Progenitor cell of endocrine pancreas (in vitro differentiated cells): ENCODE measurements at regions not wholly inside any gene's neighbourhood (a gene's known extent, or its start where the extent isn't known, plus 50 kb on each side); places are given as distances from the start of the nearest gene placed in this dataset.

Experiments used
- DNase-seq: peaks from one replicate; pipeline ENCODE4 v3.0.0; 2021; ENCODE audit warnings: low spot score; ENCODE audit not compliant: unreplicated experiment
- H3K27ac Mint-ChIP-seq: 2 replicates; pipeline ENCODE4 v1.8.0; 2021; ENCODE audit warnings: mild to moderate bottlenecking, moderate library complexity, mixed read lengths
- H3K27me3 Mint-ChIP-seq: 2 replicates; pipeline ENCODE4 v1.8.0; 2021; ENCODE audit warnings: mixed read lengths
- H3K36me3 Mint-ChIP-seq: 2 replicates; pipeline ENCODE4 v1.8.0; 2022; ENCODE audit warnings: mixed read lengths; ENCODE audit not compliant: insufficient read depth
- H3K4me1 Mint-ChIP-seq: 2 replicates; pipeline ENCODE4 v1.8.0; 2021; ENCODE audit warnings: low read depth, mixed read lengths
- H3K4me3 Mint-ChIP-seq: 2 replicates; pipeline ENCODE4 v1.8.0; 2021; ENCODE audit warnings: low read depth, mild to moderate bottlenecking, moderate library complexity, mixed read lengths
- H3K9me3 Mint-ChIP-seq: 2 replicates; pipeline ENCODE4 v1.8.0; 2021; ENCODE audit warnings: low read depth, mixed read lengths
- TF ChIP-seq, protein P1 (sequence below): fragments of 200-600 bp; sonication (generic); IDR thresholded peaks from one replicate; pipeline ENCODE4 v1.5.0; 2021; ENCODE audit warnings: antibody characterized with exemption, mild to moderate bottlenecking; ENCODE audit not compliant: unreplicated experiment

DNA sequence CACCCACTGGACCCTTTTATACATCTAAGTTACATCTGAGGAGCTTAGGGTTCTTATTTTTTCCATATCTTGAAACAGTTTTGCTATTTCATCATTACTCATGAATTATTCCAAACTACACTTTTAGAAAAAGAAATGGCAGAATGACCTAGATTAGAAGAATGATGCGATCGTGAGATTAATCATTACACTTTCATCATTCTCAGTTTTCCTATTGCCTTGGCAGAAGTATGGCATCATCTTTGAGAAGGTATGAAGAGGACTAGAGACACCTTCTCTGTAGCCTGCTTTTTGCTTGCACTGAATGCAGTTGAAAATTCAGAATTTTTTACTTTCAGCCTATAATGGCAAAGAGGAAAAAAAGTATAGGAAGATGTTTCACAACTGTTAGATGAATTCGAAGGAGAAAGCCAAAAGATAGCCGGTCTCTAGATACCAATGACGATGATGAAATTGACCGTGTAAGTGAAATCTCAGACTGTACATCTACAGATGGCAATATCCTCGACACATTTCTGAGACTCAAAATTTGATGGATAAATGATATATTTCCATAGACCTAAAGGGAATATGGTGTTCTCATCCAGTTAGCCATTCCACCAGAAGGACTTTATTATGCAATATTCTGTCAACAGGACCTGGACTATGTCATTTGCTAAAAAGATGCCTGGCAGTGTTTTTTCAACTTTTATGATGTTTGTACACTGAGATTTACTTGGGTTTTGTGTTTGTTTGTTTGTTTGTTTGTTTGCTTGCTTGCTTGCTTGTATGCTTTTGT lies 191.8 kb downstream of the TOMM20 start:
- Mint-ChIP-seq H3K4me1 (no peaks in the 10 kb centered on the region), H3K27ac (no peak overlapping the region), H3K9me3 (no peaks in the 10 kb centered on the region), H3K27me3 (no peaks in the 10 kb centered on the region), H3K36me3 (no peaks in the 10 kb centered on the region), H3K4me3 (no peak overlapping the region)
- TF ChIP-seq, protein P1, sequence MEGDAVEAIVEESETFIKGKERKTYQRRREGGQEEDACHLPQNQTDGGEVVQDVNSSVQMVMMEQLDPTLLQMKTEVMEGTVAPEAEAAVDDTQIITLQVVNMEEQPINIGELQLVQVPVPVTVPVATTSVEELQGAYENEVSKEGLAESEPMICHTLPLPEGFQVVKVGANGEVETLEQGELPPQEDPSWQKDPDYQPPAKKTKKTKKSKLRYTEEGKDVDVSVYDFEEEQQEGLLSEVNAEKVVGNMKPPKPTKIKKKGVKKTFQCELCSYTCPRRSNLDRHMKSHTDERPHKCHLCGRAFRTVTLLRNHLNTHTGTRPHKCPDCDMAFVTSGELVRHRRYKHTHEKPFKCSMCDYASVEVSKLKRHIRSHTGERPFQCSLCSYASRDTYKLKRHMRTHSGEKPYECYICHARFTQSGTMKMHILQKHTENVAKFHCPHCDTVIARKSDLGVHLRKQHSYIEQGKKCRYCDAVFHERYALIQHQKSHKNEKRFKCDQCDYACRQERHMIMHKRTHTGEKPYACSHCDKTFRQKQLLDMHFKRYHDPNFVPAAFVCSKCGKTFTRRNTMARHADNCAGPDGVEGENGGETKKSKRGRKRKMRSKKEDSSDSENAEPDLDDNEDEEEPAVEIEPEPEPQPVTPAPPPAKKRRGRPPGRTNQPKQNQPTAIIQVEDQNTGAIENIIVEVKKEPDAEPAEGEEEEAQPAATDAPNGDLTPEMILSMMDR = no peak
- DNase-seq = no peak

DNA sequence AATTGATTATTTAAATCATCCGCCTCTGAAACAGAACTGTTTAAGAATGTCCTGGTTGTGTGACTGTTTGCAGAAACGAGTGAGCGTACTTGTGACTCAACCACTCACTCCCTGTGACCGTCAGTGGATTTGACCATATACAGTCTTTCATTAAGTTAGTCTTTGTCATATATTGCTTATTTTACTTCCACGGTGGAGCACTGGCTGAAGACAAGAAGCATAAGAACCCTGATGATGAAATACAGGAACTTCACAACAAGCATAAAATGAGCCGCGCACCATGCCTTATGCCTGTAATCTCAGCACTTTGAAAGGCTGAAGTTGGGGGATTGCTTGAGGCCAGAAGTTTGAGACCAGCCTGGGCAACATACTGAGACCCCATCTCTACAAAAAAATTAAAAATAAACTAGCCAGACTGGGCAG lies 194.0 kb downstream of the TOMM20 start:
- no peaks in the 10 kb centered on the region for H3K9me3 Mint-ChIP-seq
- no peaks in the 10 kb centered on the region for H3K36me3 Mint-ChIP-seq
- no peak overlapping the region for H3K27ac Mint-ChIP-seq
- H3K27me3 Mint-ChIP-seq = no peaks in the 10 kb centered on the region
- H3K4me1 Mint-ChIP-seq = no peaks in the 10 kb centered on the region
- no peak overlapping the region for H3K4me3 Mint-ChIP-seq
- DNase-seq = no peak
- TF ChIP-seq, protein P1 = no peak

DNA sequence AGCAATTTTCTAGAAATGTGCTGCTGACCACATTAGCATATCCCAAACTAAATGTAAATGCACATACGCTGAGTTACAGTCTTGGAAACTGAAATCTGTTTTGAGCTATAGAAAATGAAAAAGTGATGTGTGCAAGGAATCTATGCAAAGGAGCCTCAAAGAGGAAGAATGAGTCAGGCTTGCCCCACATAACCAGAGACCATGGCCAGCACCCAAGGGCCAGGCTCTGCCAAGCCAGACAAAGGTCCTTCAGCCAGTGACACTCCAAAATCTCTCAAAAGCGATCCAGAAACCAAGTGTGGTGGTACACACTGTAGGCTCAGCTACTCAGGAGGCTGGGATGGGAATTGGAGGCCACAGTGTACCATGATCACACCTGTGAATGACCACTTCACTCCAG lies 195.2 kb downstream of the TOMM20 start:
- Mint-ChIP-seq H3K4me3 (no peak overlapping the region), H3K27me3 (no peaks in the 10 kb centered on the region), H3K9me3 (no peaks in the 10 kb centered on the region), H3K4me1 (peaks cover 4% of the 10 kb centered on the region), H3K27ac (no peak overlapping the region), H3K36me3 (no peaks in the 10 kb centered on the region)
- TF ChIP-seq, protein P1 = no peak
- no peak for DNase-seq

DNA sequence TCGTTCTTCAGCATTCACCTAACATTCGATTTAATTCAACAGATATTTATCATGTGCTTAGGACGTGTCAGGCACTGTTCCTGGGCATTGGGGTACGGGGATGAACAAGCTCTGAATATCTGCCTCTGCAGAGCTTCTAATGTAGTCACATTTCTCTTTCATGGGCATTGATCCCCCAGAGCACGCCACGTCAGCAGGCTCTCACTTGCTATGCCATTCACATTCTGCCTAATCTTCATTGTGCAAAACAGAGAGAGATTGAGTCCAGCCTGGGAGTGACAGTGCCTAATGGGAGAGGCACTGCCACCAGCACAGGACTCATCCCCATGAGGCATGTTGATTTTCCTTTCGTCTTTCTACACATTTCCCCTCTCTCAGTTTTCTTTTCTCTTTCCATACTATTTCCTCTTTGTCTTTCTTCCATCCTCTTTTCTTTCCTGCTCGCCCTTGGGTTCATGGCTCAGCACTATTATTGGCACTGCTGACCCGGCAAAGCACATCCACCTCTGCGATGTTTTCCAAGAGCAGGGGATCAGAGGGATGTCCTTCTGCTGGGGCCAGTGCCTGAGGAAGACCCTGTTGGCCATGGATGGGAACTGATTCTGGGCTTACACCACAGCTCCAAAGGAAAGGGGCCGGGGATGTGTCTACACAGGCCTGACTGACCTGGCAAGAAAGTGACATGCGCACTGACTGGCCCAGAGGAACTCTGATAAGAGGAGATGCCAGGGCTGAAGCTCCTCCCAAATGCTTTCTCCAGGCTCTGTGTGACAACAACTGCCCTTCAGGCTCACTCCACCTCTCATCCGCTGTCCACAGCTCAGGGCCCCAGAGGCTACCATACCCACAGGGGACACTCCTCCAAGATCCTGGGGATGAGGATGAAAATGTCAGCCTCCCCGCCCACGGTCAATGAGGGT lies 195.9 kb downstream of the TOMM20 start:
- Mint-ChIP-seq H3K27me3 (no peaks in the 10 kb centered on the region), H3K4me3 (no peak overlapping the region), H3K27ac (no peak overlapping the region), H3K36me3 (no peaks in the 10 kb centered on the region), H3K9me3 (no peaks in the 10 kb centered on the region), H3K4me1 (peaks cover 11% of the 10 kb centered on the region)
- TF ChIP-seq, protein P1 = no peak
- no peak for DNase-seq

DNA sequence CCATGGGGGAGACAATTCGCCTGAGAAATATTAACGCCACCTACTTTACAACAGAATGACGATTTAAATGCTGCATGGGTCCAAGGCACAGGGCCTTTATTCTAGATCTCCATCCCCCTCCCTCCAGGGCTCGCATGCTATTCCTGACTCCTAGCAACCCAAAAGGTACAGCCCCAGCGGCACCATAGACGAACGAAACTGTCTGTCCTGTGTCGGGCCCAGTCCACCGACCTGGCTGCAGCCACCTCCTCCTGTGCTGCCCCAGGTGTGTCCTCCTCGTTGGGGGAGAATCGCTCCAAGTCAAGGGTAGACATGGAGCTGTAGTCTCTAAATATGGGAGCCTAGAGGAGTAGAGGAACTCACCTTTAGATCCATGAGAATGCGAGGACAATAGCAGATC lies 196.5 kb downstream of the TOMM20 start:
- H3K36me3 Mint-ChIP-seq = no peaks in the 10 kb centered on the region
- no peak for DNase-seq

More for the DNA sequence above, 196.5 kb downstream of the TOMM20 start:
- H3K27ac Mint-ChIP-seq = no peak overlapping the region
- TF ChIP-seq, protein P1 = no peak
- H3K9me3 Mint-ChIP-seq = no peaks in the 10 kb centered on the region
- H3K27me3 Mint-ChIP-seq = no peaks in the 10 kb centered on the region
- no peak overlapping the region for H3K4me3 Mint-ChIP-seq
- H3K4me1 Mint-ChIP-seq = peaks cover 16% of the 10 kb centered on the region
